ENCODE measurements at regions not wholly inside any gene's neighbourhood (a gene's known extent, or its start where the extent isn't known, plus 50 kb on each side); places are given as distances from the start of the nearest gene placed in this dataset.

GRCh38 chr1:191427593-191427992, 730.7 kb upstream of the RGS18 start:
- TF ChIP-seq RFX5 (IDR thresholded peaks at IDR 0.05; ENCODE audit: low read depth, low read length) = no peak
- no peak for TF ChIP-seq RB1 (IDR thresholded peaks at IDR 0.05; ENCODE audit: low read depth)
- no peak for TF ChIP-seq ZNF282 (CRISPR knock-in tag; IDR thresholded peaks at IDR 0.05)
- TF ChIP-seq FOSL1 (tag; conservative IDR thresholded peaks at IDR 0.05) = no peak
- no peak for TF ChIP-seq RCOR1 (IDR thresholded peaks at IDR 0.05; ENCODE audit: borderline replicate concordance in 1 of 2, low read depth in 2 of 2, low read length in 2 of 2)
